Stimulated activated CD4-positive, alpha-beta T cell treated with anti-CD3 and anti-CD28 coated beads, Interleukin-12 subunit alpha, Interleukin-12 subunit beta, amount 100 ng/mL, for 4 hours (primary cell): ENCODE measurements at regions not wholly inside any gene's neighbourhood (a gene's known extent, or its start where the extent isn't known, plus 50 kb on each side); places are given as distances from the start of the nearest gene placed in this dataset.

ENCODE experiments used
- DNase-seq: peaks from one replicate; pipeline ENCODE4 v3.0.0-alpha.2; 2020

DNA sequence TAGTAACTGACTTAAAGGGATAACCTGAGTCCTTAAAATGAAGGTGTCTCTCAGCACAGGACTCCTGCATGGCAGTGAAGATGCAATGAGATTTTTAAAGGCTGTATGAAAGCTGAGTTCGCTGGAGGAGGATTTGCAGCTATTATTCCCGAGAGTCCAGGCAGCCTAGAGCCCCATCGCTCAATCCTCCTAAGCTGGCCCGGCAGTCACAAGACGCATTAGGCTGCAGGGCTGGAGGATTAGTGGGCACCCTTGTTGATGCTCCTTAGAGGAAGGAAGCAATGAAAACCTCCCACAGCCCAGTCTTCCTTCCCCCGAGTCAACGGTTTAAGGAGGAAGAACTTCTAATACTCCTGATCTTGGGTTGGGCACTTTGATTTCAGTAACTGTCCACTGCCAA lies 239.5 kb downstream of the EFNB2 start:
- no peak for DNase-seq

DNA sequence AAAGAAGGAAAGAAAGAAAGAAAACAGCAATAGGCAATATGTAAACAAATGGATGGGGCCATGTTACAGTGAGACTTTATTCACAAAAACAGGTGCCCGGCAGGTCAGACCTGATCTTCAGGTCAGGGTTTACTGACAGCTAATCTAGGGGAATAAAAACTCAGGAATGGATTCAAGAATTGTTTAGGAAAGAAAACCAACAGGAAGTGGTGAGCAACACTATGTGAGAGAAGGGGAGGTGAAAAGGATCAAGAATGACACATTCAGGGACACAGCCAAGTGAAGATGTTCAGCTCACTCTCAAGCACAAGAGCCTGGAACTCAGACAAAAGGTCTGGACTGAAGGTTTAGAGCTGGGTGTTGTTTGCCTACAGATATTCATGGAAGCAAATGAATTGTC lies 244.5 kb downstream of the EFNB2 start:
- DNase-seq: no peak

DNA sequence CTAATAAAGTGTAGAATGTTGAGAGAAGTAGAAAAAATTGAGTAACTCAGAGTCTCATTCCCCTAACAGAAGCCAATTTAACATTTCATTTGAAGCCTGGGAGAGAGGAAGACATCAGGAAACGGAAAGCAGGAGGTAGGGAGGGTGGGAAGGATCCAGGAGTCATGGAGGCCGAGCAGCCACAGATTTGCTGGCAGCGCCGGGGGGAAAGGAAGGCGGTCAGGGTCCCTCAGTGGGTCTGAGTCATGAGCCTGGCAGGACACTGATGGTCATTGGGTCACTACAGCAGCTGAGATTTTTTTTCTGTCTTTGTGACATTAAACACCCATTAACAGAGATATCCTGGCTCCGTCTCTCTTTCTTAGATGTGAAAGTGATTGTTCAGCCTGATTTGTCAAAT lies 248.1 kb downstream of the EFNB2 start:
- DNase-seq: no peak

DNA sequence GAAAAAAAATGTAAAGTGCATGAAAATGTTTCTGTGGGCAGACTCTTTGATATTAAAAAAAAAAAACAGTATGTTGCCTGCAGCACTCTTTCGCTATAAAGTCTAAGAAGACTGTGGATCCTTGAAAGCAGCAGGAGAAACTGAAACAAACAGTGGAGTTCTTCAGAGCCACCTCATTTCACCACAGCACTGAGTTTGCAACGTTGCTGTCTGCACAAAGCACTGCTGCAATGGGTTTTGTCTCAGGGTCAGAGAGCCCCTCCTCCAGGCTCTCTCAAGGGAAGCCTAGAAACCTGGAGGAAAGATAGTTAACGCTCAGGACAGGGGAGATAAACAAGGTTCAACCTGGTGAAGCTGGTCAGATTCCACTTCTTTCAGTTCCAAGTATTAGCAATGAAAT lies 248.7 kb downstream of the EFNB2 start:
- no peak for DNase-seq

DNA sequence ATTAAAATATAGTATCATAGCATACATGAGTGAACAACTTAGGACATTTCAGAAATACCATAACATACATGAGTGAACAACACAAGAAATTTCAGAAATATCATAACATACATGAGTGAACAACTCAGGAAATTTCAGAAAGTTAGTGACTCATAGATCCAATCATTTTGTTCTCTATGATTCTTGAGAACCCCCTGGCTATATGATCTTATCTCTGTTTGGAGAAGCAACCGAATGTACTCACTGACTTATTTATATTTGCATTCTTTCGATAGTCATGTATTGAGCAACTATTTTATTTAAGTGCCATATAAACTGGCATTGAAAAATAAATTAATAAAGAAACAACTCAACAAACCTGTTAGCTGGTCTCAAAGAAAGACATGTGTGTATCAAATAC lies 251.1 kb downstream of the EFNB2 start:
- DNase-seq: no peak

DNA sequence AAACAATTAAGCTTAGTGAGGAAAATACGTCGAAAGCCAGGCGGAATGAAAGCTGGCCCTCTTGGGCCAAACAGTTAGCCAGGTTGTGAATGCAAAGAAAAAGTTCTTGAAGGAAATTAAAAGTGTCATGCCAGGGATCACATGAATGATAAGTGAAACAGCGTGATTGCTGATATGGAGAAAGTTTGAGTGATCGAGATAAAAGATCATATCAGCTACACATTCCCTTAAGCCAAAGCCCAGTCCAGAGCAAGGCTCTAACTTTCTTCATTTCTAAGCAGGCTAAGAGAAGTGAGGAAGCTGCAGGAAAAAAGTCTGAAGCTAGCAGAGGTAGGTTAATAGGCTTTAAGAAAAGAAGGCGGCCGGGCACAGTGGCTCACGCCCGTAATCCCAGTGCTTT lies 254.0 kb downstream of the EFNB2 start:
- no peak for DNase-seq

DNA sequence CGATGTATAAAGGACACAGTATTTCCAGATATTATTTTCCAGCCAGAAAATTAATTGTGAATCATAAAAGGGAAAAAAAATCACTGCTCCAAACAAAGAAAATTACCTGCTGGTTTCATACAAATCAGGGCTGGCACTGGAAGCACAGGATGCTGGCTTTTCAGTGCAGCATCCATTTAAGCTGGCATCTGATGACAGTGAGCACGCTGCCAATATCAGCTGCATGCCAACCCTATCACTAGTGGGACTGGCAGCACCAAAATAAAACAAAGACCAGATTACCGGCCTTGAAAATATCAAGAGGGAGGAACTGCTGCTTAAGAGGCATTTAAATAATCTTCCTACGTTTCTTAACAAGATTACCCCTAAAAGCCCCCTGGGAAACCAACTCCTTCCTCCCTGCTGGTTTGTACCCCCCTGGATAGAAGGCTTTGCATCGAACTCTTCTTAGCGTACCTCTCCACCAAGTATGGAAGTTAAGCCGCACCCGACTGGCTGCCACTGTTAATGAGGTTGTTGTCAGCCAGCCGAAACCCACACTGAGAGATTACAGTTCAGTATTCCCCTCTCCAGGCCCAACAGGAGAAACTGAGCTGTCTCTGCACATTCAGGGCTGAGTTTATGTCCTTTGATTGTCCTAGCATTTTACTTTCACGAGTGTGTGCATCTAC lies 257.8 kb downstream of the EFNB2 start:
- DNase-seq: no peak

DNA sequence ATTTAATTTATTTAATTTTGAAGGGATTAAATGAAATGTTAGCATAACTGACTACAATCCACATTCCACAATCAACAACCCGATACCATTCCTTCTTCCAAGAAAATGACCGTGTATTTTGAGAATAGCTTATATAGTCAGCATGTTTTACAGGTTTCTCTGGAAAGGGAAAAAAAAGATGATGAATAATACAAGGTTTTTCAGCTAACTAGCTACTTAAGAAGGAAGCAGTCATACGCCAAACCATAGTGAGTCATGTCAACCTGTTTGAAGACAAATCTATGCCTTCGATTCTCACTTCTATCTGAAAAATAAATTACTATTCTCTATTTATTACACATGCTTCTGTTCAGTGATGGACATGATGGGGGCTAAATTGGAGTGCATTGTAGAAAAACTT lies 258.6 kb downstream of the EFNB2 start:
- no peak for DNase-seq

DNA sequence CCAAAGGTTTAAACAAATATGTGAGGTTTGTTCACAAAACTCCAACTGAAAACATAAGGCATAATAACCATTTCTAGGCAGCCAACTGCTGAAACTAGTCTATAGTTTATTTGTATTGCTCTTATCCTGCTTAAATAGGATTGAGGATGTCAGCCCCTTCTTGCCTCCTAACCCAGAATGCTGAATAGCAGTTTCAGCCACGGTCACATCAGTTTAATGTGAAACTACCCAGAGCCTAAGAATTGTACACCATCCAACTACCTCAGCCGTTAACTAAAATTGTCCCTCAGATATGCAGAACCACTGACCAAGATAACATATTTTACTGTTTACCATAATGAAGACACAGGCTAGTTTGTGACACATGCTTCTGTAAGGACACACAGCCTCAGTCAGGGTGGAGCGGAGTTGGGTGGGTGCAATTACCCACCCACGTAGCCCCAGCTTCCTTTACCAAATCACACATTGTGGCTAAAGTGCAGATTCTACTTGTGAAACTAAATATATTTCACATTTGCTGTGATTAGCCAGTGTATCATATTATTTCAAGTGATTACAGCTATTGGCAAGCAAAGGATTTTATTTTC lies 259.9 kb downstream of the EFNB2 start:
- no peak for DNase-seq

DNA sequence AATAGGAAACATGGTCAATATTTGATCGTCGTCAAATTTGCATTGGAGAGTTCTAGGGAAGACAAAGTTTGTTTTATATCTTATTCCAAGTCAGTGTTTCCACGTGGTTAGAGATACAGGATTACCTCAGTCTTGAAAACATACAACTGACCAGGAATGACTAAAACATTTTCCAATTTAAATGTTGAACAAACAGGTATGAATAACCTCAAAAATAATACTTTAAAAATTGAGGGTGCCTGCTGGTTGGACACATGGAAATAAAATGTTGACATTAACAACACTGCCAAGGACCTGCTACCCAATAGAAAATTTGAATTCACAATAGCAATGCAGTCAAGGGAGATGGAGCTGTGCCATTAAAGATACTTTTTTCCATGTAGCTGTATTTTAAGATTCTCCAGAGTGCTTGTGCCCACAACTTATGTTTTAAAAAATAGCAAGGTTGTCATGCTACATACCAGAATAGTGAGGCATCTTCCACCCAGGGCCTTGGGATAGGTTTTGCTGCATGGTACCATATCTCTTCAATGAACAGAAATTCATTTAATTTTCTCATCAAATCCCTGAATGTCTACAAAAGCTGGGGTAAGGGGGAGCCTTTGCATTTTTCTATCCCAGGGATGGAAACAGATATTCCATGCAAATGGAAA lies 260.8 kb downstream of the EFNB2 start:
- DNase-seq: no peak

DNA sequence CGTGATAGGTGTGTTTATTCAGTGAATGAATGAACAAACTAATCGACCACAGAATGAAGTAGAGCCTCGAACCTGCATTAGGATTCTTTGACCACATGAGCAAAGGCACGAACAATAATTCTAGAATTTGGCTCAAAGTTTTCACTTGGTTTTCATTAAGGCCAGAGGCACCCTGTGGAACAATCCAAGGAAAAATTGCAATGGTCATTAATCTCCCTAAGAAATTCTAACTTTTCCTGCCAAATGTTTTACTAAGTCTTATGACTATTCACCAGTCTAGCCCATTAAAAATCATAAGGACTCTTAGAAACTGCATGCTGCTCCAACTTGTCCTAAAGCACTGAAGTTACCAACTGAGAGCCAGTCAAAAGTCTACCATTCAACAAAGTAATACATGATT lies 271.7 kb downstream of the EFNB2 start:
- DNase-seq: no peak

DNA sequence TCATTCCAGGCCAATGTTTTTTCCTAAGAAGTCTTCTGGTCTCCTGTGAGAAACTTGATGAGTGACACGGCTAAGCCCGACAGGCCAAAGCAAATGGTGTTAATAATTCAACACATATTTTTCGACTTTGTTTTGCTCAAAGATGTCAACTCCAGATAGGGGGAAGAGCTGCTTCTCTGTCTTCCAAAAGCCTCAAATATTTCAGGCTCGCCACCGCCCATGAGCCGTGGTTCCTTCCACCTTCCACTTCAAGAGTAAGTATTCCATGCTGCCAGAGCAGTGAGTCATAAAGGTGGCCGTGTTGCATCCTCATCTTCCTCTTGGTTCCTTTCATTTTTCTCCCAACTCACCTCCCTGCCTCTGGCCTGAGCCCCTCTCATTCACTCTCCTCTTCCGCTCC lies 272.6 kb downstream of the EFNB2 start:
- no peak for DNase-seq

DNA sequence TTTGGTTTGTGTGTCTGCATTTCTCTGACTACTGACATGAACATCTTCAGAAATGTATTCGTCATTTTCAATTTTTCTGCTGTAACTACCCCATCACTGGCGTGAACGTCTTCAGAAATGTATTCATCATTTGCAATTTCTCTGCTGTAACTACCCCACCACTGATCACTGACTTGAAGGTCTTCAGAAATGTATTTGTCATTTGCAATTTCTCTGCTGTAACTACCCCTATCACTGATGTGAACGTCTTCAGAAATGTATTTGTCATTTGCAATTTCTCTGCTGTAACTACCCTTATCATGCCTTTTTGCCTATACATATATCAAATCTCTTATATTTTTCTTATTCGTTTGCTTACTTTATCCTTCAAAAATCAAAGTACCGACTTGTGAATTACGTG lies 274.0 kb downstream of the EFNB2 start:
- DNase-seq: no peak

DNA sequence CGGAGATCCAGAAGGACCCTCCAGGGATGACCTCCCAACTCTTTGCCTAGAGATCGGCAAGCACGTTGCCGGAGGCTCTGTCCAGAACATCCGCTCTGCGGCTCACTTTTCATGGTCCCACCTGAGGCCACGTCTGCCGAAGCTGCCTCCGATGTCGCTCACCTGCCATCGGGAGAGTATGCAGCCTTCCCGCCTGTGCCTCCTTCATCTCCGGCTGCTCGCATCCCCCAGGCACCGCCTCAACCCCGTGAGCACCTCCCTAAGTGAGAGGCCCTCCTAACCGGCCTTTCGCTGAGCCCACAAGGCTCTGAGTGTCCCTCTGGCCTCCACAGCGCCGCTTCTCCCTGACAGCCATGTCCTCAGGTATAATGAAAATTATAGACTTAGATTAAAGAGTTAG lies 275.1 kb downstream of the EFNB2 start:
- DNase-seq: no peak

DNA sequence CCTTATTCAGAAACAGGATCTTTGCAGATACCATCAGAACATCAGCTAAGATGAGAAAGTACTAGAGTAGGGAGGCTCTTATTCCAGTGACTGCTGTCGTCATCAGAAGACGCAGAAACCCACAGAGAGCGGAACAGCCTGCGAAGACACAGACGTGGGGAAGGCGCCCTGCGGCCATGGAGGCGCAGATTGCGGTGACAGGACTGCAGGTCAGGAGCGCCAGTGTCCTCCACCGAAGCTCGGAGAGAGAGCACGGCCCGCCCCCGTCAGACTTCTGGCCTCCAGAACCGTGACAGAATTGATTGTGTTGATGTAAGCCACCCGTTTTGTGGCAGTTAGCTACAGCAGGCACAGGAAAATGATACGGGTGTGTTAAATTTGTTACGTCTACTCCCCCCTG lies 275.5 kb downstream of the EFNB2 start:
- DNase-seq: no peak

DNA sequence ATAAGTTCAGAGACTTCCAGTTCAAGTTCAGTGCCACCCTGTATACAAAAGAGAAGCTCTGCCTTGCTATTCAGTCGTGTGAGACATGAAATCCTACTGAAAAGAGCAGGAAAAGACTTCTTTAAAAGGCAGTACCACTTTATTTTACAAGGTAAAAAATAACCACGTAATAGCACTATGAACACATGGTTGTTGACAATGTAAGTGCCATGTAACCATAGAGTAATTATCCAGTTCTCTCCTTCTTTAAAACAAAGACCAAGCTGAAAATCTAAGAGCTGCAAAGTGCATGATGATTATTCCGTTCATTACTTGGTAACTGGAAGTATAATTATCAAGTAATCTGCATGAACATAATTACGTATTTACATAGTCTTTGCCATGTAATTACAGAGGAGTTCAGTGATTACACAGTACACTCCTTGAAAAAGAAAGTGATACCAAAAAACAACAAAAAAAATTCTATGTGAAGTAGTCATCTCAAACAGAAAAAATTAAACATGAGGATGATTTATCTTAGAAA lies 288.7 kb downstream of the EFNB2 start:
- DNase-seq: no peak

DNA sequence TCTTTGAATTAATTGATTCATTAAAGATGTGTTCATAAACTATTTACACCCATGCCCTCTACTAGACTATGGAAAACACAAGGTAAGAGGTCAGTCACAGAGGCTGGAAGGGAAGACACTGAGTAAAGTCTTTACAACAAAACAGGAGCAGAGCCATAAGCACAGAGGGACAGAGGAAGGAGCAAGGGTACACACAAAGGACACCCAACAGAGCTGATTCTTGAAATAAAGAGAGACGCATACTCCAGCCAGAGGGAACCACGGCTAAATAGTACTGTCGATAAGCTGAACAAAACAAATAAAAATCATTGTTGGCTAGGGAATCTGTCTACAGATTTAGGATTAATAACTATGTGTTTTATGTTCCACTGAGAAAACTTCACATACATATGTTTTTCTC lies 289.2 kb downstream of the EFNB2 start:
- DNase-seq: no peak

DNA sequence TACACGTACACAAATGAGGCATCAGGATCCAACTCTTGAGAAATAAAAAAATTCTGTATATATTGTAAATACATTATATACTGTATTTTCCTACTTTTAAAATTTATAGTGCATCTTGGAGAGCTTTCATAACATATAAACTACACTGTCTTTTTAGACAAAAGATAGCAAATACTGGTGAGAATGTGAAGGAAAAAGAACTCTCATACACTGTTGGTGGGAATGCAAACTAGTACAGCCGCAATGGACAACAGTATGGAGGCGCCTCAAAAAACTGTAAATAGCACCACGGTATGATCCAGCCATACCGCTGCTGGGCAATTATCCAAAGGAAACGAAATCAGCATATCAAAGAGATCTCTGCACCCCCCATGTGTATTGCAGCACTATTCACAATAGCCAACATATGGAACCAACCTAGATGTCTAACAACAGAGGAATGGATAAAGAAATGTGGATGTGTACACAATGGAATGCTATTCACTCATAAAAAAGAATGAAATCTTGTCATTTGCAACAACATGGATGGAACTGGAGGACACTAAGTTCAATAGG lies 292.4 kb downstream of the EFNB2 start:
- DNase-seq: no peak

DNA sequence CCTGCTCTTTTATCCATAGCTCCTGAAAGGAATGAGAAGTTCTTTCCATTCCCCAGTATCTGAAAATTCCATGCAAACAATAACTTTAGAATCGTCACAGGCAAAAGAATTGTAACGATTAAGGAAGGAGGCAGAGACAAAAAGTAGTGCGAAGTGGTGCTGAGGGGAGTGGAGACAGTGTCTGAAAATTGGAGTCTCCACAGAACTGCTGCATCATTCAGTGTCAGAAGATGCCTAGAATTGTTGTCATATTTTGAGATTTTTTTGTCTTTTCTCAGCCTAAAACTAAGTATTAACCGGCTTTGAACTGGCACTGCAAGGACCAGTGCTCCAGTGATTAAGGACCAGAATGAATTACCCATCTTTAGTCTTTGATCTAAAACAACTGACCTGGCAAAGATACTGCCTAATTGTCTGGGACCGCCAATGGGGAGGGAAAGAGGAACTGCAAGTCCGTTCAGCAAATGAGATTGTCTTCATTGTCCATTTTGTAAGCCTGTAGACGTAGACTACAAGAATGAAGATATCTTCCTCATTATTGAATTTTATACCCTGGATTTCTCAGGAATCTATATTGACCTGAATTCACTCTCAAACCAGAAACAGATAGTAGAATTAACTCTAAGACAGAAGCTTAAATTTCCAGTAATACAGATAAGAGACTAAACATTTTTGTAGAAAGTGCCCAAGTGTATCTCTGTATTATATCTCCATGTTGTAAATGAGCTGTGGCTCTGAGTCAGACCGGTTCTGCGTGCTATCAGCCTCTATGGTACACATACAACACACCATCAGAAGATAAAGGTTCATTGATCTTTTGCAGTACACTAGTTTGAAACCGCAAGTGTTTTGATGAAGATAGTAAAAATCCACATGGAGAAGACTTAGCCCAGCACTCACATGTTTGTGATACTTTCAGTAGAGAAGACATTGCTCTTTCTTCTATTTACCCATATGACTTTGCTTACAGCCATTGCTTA lies 293.2 kb downstream of the EFNB2 start:
- no peak for DNase-seq

DNA sequence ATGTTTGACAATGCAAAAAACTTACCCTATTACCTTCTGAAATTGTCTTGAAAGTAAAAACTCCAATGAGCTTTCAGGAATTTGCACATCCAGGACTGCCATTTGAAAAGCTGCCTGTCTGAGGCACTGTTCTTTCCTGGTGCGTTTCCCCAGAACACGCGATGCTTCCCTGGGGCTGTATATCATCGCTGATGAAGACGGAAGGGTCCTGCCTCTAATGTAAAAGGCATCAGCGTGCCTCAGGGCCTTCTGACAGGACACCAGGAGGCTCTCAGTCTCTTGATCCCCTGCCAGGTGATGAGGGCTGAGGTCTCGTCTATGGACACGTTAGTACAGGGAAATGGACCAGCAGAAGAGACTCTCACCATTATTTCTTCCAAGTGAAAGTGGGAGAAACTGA lies 296.8 kb downstream of the EFNB2 start:
- DNase-seq: no peak

DNA sequence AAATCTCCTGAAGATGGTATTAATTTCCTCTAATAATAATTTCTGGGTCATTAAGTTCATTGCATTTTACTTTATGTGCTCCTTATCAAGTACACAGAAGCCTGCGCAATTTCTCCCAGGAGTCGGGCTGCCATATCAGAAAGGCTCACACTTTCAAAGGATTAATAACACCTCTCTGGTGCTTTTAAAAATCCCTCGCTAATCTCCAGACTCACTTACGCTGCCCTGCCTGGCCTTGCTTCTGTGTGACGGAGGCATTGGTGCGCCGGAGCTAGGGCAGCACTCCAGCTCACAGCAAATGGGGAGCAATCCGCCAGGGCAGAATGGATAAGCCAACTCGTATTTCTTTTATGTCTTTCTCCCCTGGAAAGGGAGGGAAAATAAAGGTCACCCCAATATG lies 300.8 kb downstream of the EFNB2 start:
- no peak for DNase-seq

DNA sequence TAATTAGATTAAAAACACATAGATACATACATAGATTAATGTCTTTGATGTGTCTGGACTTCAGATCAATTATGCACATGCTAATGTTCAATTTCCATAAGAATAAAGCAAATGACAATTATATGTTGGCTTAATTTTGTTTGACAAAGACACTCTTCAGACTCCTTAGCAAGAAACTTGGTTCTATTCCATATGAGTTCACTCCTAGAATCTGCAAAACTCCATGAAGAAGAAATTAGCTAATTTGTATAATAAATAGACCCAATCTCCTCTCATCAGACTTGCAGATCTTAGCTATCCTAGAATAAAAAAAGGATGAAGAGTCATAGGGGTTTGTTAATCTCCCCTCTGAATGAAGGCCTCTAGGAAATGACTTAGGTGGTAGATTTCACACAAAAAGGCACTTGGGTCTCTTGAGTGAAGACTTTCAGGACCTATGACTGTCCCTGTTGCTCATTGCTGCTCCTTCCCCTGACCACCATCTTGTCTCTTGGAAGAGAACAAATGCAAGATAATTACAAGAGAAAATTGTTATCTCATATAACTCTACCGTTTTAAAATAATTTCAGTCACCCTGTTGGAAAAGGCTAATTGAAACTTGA lies 302.2 kb downstream of the EFNB2 start:
- DNase-seq: no peak

DNA sequence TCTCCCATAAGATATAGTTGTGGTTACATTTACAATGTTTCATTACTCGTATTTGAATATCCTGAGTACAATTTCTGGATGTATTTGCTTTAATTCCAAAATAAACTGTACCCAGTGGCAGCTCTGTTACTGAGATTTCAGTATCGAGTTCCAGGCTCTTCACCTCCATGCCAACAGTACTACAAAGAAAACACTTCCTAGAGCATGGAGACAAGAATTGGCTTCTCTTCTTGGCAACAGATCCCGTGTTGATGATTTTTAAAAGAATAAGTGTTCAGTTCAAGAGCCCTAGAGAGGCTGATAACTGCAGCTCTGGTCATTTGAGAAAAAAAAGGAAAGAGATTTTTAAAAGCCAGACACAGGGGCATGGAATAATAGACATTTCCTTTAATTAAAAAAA lies 302.8 kb downstream of the EFNB2 start:
- no peak for DNase-seq
